Muscle of back (tissue), 3 donors: ENCODE measurements at regions not wholly inside any gene's neighbourhood (a gene's known extent, or its start where the extent isn't known, plus 50 kb on each side); places are given as distances from the start of the nearest gene placed in this dataset.
A peak's percentile ranks its signal among the peaks of the same experiment; 100 is the strongest.
"Not testable (repeated sequence)": the region's sequence is repeated elsewhere in the genome, so short reads cannot be mapped to it uniquely, and the experiment has no call there.

Source experiments
- DNase-seq, 3 donors: peaks; one replicate each; pipeline versions ENCODE4 v3.0.0 to v3.0.0-alpha.2; 2013

- DNase-seq: no peak
Measured at GRCh38 chr19:20482721-20483120, 82.9 kb downstream of the ZNF737 start.

GRCh38 chr19:20481736-20482135 is 83.8 kb downstream of the ZNF737 start:
- no peak for DNase-seq

- DNase-seq: no peak
Measured at GRCh38 chr19:20479483-20479882, 86.1 kb downstream of the ZNF737 start.

GRCh38 chr19:20478936-20479335 is 86.6 kb downstream of the ZNF737 start:
- DNase-seq: no peak

GRCh38 chr19:20472854-20473253 is 92.7 kb downstream of the ZNF737 start:
- DNase-seq: no peak

GRCh38 chr19:20471431-20471830 is 94.2 kb downstream of the ZNF737 start:
- DNase-seq: no peak

GRCh38 chr19:20470345-20471135 is 95.0 kb downstream of the ZNF737 start:
- DNase-seq: no peak

- not testable (repeated sequence) for DNase-seq
Measured at GRCh38 chr19:20466638-20466990, 99.0 kb downstream of the ZNF737 start.

- DNase-seq: not testable (repeated sequence)
Measured at GRCh38 chr19:20465922-20466637, 99.5 kb downstream of the ZNF737 start.

GRCh38 chr19:20453425-20453935 is 112.1 kb downstream of the ZNF737 start:
- DNase-seq: no peak

GRCh38 chr19:20444202-20444885 is 121.2 kb downstream of the ZNF737 start:
- no peak for DNase-seq

- not testable (repeated sequence) for DNase-seq
Measured at GRCh38 chr19:20432266-20432842, 133.2 kb downstream of the ZNF737 start.

GRCh38 chr19:20431826-20432225 is 133.8 kb downstream of the ZNF737 start:
- no peak for DNase-seq

- peak; percentile 59 to 90 (median 75) for DNase-seq
Measured at GRCh38 chr19:20423381-20424197, 142.0 kb downstream of the ZNF737 start.

GRCh38 chr19:20422216-20423205 is 143.1 kb downstream of the ZNF737 start:
- peak; percentile 1 to 34 (median 1) for DNase-seq

GRCh38 chr19:20416661-20417060 is 148.9 kb downstream of the ZNF737 start:
- DNase-seq: no peak

- DNase-seq: no peak
Measured at GRCh38 chr19:20414120-20414519, 151.5 kb downstream of the ZNF737 start.

- no peak for DNase-seq
Measured at GRCh38 chr19:20413705-20414104, 151.9 kb downstream of the ZNF737 start.

GRCh38 chr19:20412846-20413245 is 152.7 kb downstream of the ZNF737 start:
- DNase-seq: no peak

- no peak for DNase-seq
Measured at GRCh38 chr19:20397292-20397691, 168.3 kb downstream of the ZNF737 start.
